Gastrocnemius medialis (tissue), 4 donors: ENCODE measurements at regions not wholly inside any gene's neighbourhood (a gene's known extent, or its start where the extent isn't known, plus 50 kb on each side); places are given as distances from the start of the nearest gene placed in this dataset.

Experiments used
- POLR2A ChIP-seq, 2 donors: fragments of 450-650 bp; IDR thresholded peaks; one replicate each; pipeline ENCODE4 v1.6.1; 2017; ENCODE audit warnings: antibody characterized with exemption in 2 of 2, mild to moderate bottlenecking in 2 of 2, moderate library complexity in 2 of 2
- TF ChIP-seq, protein P1 (sequence below), 5 experiments: fragments of 450-650 bp in 3 of 5; fragments of 200-600 bp in 2 of 5; sonication (generic) in 2 of 5; IDR thresholded peaks in 4 of 5; conservative IDR thresholded peaks in 1 of 5; 1 replicate in 4 of 5; 2 replicates in 1 of 5; pipeline ENCODE4 v1.5.1; 2016 to 2019; ENCODE audit warnings: antibody characterized with exemption in 5 of 5, mild to moderate bottlenecking in 3 of 5, moderate library complexity in 3 of 5

DNA sequence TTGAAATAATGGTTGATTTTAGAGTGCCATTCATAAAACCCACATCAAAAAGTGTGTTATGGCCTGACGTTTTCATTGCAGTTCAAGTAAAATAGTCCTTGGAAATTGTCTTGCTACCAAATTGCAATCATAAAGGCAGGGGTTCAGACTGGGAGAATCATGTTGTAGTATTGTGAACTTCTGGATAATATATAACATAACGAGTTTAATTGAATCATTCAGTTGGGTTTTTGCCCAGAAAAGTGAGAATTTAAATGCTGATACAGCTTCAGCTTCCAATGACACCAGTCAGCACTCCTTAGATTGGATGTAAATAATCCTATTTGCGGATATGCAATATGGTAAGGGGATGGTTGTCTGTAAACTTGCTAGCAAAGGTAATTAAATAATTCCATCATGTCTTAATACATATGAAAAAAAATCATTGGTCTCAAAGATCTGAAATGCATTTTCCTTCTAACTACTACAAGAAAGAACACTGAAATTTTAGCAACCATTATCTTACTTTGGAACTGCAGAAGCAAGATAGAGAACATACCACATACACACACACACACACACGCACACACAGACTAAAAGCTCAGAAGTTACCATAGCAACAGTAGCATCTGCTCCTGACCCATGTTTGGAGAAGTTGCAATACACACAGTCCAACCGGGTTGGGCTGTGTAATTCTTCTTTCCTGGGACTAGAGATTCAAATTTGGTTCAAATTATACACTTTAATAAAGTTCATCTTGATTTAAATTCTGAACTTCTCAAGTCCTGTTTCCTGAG, 686.2 kb upstream of the NR2F2 start:
- TF ChIP-seq, protein P1, sequence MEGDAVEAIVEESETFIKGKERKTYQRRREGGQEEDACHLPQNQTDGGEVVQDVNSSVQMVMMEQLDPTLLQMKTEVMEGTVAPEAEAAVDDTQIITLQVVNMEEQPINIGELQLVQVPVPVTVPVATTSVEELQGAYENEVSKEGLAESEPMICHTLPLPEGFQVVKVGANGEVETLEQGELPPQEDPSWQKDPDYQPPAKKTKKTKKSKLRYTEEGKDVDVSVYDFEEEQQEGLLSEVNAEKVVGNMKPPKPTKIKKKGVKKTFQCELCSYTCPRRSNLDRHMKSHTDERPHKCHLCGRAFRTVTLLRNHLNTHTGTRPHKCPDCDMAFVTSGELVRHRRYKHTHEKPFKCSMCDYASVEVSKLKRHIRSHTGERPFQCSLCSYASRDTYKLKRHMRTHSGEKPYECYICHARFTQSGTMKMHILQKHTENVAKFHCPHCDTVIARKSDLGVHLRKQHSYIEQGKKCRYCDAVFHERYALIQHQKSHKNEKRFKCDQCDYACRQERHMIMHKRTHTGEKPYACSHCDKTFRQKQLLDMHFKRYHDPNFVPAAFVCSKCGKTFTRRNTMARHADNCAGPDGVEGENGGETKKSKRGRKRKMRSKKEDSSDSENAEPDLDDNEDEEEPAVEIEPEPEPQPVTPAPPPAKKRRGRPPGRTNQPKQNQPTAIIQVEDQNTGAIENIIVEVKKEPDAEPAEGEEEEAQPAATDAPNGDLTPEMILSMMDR (IDR thresholded peaks at IDR 0.05 in 4 of 5, conservative IDR thresholded peaks at IDR 0.05 in 1 of 5) = no peak
- no peak for TF ChIP-seq POLR2A (IDR thresholded peaks at IDR 0.05)
